GM19240 (cell line): ENCODE measurements at regions not wholly inside any gene's neighbourhood (a gene's known extent, or its start where the extent isn't known, plus 50 kb on each side); places are given as distances from the start of the nearest gene placed in this dataset.
"Not testable (repeated sequence)": the region's sequence is repeated elsewhere in the genome, so short reads cannot be mapped to it uniquely, and the experiment has no call there.

ENCODE experiments used
- DNase-seq: peaks from one replicate; pipeline ENCODE4 v3.0.0; 2011; ENCODE audit warnings: low spot score; ENCODE audit not compliant: insufficient read length

- DNase-seq, result no peak
Measured at GRCh38 chr3:112736805-112737566, 96.0 kb upstream of the CCDC80 start.

GRCh38 chr3:112736386-112736785 is 95.4 kb upstream of the CCDC80 start:
- no peak for DNase-seq

DNA sequence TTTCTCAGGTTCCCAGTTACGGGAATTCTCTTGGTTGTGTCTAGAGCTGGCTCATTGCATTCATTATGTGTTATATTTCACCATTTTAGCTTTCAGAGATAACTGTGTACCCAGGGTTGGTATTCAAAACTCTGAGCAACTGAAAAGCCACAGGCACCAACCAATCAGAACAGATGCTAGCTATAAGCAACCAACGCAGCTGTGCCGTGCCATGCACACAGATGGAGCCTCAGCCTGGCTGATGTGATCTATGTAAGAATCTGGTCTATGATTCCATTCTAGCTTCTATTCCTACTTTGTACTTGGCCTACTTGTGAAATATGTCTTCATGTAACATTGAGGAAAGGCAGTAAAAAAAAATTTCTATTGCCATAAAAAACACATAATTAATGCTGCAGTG is 95.0 kb upstream of the CCDC80 start:
- no peak for DNase-seq

GRCh38 chr3:112734736-112735350 is 93.9 kb upstream of the CCDC80 start:
- peak; percentile 13 for DNase-seq

GRCh38 chr3:112734171-112734570 is 93.2 kb upstream of the CCDC80 start:
- no peak for DNase-seq

- DNase-seq, result no peak
Measured at GRCh38 chr3:112730210-112730609, 89.3 kb upstream of the CCDC80 start.

GRCh38 chr3:112721231-112721630 is 80.3 kb upstream of the CCDC80 start:
- no peak for DNase-seq

- DNase-seq, result no peak
Measured at GRCh38 chr3:112718967-112719366, 78.0 kb upstream of the CCDC80 start.

GRCh38 chr3:112718516-112718915 is 77.6 kb upstream of the CCDC80 start:
- DNase-seq, result no peak

DNA sequence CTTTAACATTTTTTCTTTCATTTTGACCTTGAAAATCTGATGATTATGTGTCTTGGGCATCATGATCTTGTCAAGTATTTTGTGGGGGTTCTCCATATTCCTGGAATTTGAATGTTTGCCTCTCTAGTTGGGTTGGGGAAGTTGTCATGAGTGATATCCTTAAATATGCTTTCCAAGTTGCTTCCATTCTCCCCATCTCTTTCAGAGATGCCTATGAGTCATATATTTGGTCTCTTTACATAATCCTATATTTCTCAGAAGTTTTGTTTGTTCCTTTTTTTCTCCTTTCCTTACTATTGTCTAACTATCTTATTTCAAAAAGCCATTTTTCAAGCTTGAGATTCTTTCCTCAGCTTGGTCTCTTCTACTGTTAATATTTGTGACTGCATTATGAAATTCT is 69.0 kb upstream of the CCDC80 start:
- DNase-seq, result no peak

- DNase-seq, result no peak
Measured at GRCh38 chr3:112699436-112699978, 58.6 kb upstream of the CCDC80 start.

GRCh38 chr3:112698442-112698841 is 57.5 kb upstream of the CCDC80 start:
- DNase-seq, result not testable (repeated sequence)

DNA sequence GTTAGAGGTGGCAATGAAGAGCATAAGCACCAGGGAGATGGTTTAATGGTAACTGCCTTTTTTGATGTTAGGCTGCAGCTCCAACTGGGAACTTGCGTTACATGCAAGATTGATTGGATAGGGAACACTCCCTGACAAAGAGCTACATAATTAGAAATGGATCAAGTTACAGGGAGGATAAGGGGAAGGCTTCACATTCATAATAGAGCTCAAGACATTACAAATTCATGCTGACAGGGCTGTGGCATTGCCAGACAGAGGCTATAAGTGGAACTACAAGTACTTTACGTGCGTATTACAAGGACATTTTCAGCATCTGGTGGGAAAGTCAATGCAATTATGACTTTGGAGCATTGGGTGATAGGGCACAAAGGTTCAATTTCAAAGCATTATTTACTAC is 55.3 kb upstream of the CCDC80 start:
- DNase-seq, result not testable (repeated sequence)

DNA sequence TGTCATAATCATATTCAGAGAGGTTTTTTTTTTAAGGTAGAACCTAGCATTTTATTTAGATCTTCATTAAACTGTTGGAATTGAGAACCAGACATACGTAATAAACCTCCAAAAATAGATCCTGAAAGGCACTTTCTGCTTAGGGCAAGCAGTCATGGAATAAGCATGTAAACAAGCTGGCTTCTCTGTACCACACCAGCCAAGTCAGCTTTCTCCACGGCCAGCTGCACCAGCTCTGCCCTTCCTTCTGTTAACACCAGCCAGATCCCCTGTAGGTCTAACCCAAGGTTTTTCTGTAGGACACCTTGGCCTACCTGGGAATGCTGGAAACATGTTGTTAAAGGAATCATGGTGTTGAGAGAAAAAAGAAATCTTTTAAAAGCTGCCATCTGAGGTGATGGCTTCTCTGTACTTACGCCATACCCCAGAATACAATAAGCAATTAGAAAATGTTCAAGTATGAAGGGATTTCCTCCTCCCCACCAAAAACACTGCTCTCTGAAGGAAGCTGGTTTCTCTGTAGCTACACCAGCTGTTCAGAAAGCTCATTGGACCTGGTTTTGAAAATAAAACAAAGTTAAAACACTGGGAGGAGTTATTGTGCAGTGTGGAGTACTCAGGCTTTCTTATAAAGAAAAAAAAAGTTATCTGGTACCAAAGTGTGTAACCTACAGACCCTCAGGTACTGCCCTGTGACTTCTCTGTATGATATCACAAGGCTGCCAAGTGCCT is 54.6 kb upstream of the CCDC80 start:
- DNase-seq, result not testable (repeated sequence)

DNA sequence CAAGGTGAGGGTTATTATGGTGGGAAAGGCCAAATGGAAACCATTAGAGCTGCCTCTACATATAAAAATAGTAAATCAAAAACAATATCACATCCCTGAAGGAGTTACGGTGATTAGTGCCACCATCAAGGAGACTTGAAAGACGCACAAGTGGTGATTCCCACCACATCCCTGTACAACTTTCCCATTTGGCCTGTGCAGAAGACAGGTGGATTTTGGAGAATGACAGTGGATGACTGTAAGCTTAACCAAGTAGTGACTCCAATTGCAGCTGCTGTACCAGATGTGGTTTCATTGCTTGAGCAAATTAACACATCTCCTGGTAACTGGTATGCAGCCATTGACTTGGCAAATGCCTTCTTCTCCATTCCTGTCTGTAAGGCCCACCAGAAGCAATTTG is 54.0 kb upstream of the CCDC80 start:
- DNase-seq, result not testable (repeated sequence)

GRCh38 chr3:112693186-112693585 is 52.2 kb upstream of the CCDC80 start:
- DNase-seq, result no peak
